ENCODE measurements at regions not wholly inside any gene's neighbourhood (a gene's known extent, or its start where the extent isn't known, plus 50 kb on each side); places are given as distances from the start of the nearest gene placed in this dataset.

DNA sequence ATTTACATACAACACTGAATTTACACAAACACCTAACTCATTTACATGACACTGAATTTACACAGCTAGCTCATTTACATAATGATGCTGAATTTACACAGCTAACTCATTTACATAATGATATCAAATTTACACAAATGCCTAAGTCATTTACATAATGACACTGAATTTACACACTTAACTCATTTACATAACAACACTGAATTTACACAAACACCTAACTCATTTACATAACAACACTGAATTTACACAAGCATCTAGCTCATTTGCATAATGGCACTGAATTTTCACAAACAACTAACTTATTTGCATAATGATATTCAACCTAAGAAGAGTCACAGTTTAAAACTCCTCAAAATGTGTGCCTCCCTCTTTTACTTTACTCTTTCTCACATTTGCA is 511.7 kb downstream of the GALR1 start:
- no peak for DNase-seq (ENCODE audit: low spot score)

DNA sequence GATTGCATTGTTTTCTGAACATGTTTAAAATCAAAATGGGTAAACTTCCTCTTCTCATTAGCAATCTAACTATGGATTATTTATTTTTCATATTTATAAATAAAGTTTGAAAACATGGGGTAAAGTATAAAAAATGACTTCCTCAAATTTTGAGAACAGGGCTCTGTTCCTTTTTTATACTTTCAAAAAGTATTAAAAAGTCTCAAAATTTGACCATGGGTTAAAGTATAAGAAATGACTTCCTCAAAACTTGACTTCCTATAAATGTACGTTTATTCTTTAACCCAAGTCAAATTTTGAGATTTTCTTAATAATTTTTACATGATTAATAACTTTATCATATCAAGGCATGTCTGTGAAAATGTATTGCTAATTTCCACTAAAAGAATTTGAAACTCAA is 512.4 kb downstream of the GALR1 start:
- no peak for DNase-seq (ENCODE audit: low spot score)

DNA sequence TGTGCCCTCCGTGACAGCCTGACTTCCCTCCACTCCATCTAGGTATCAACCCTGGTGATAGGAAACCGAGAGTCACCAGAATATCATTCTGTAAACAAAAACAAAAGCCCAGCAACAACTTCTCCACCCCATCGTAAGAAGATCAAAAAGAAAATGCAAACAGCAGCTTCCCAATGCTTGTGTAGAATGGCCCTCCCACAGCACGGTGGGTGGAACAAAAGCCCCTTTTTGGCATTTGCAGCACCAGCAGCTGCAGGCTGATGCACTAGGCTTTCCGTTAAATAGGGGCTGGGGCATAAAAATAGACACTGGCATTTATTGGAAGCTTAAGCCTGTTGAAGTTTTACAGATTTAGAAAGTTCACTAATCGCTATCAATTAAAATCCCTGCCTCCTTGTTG is 513.0 kb downstream of the GALR1 start:
- no peak for DNase-seq (ENCODE audit: low spot score)

DNA sequence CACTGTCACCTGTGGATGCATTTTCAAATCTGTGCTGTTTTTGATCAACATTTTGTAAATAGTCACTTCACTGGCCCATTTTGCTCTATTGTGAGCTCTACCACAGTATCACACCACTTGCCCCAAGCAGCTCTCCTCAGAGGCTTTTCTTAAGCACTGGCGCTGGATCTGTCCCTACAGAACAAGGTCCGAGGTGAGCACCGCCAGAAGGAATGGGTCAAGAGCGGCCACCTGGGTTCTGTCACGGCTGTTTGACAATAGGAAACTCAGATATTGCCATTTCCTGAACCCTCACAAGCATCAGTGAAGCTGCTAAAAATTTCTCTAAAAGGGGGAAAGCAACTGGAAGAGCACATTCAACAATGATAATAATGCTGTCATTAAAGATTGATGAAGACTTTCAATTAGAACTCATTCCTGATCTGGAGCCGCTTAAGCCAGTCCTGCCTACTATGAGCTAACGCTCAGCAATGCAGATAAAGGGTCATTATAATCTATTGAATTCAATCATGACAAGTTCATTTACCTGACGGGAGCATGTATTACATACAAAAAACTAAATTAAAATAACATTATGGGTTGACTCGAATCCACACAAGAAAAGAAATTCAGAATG is 514.0 kb downstream of the GALR1 start:
- no peak for DNase-seq (ENCODE audit: low spot score)

DNA sequence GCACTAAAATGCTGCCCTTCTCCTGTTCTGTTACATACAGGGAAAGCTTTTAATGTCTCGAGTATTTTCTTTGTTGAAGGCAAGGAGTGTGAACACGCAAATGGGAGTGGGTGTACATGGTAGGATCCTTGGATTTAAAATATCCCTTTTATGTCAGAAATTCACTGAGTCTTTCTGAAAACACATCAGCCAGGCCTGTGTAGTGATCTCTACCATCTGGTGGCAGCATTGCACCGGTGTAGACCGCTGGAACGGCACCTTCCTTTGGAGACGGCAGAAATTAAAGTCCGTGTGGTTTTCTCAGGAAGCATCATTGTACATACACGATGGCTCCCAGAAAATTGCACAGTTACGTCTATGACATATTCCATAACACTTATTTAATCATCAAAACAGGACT is 515.8 kb downstream of the GALR1 start:
- no peak for DNase-seq (ENCODE audit: low spot score)

DNA sequence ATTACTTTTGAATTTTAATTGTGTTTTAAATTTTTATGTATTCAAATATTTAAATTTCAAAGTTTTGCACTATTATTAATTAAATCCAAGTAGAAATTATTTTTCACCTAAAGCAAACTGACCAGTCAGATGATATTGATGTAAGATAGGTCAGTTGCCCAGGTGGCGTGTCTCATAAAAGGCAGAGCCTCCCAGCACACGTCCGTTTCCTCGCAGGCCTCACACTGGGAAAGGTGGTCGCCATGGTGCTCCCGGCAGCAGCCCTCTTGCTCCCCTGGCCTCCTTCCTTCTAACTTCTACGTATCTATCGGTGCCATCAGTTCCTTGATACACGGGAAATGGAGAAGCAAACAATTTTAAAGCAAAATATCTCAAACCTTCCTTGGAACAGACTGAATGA is 516.8 kb downstream of the GALR1 start:
- DNase-seq (ENCODE audit: low spot score), result no peak

DNA sequence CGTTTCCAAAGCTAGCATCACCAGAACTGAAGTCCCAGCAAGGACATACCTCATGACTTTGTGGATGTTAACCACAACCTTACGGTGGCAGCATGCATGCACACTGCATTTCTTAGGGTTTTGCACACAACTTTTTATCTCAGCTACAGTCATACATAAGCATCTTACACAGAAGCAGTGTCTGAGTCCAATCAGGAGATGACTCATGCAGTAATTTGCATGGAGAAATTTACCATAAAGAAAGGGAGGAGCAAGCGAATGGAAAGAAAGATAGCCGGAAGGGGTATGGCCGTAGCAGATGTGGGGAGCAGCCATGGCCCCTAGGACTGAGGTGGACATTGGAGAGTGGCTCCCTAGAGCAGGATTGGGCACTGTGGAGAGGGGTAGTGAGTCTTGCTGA is 522.5 kb downstream of the GALR1 start:
- no peak for DNase-seq (ENCODE audit: low spot score)

DNA sequence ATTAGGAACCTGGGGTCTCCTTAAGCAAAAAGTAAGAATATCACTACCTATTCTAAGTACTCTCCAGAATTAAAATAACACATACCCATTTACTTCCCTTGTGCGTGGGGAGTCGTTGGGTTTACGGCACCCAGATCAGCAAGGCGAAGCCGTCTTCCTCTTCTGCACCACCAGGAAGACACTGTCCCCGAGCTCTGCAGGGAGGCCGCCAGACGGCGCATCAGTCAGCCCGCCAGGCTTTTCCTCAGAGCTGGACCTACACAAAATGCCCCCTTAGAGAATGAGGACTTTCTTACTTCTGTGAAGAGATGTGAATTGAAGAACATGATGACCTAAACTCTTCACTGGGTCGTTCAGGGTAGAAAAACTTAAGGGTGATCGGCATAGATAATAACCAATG is 526.5 kb downstream of the GALR1 start:
- DNase-seq (ENCODE audit: low spot score), result no peak

DNA sequence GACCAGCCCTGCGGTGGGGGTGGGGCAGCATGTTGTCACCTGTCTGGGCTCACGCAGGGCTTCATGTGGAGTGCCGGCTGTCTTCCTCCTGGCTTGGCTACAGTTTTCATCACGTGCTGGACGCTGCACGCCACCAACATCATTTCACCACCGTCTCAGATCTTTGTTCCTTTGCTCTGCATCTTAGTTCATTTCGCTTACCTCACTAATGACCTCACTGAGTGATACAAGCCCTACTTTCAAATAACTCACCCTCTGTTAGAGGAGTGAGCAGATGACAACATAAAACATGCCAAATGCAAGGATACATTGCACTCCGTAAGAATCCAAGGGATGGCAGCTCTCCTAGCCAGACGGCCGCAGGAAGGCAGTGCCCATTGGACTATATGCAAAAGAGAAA is 527.5 kb downstream of the GALR1 start:
- no peak for DNase-seq (ENCODE audit: low spot score)

DNA sequence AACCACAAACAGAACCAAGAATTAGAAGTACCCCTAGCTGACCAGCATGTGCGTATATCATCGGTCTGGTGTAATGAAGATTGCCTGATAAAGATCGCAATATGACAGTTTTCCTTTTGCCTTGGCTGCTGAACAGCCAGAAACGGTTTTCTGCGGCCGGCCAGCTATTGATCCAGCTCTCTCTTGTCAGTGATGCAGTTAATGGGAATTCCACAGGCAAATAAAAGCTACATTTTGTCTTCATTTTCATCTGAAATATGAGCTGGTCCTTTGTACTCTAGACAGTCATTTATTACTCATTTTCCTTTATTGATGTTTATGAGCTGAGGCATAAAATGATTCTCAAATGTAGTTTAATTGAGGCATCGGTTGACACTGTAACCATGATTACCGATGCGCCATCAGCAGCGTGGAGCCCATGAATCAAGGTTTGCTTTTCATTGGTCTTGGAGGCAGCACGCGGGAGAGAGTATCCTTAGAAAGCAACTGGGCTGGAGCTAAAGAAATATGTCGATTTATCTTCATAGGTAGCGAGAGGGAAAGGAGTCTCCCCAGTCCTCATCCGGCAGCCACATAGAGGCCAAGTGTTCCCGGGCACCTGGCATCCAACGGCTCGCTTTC is 535.2 kb downstream of the GALR1 start:
- no peak for DNase-seq (ENCODE audit: low spot score)

DNA sequence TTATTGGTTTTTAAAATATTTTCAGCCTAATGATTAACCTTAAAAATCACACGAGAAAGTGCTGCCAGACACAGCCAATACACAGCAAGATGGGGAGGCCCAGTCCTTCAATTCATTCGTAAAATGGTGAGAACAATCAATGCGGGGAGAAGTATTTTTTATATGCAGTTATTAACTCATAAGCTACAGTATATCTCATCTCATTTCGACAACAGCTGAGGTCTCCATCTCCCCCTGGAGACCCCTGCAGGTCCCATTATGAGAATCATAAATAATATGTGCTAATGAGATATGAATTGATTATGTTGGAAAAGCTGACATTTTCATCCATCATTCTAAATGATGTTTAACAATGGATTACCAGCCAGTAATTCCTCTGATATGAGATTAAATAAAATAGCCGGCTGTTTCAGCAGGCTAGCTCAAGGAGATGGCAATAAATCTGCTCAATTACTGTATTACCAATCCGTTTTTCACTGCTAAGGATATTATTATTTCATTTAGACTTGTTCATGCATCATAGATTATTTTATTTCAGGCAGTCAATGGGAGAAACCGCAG is 535.8 kb downstream of the GALR1 start:
- no peak for DNase-seq (ENCODE audit: low spot score)

DNA sequence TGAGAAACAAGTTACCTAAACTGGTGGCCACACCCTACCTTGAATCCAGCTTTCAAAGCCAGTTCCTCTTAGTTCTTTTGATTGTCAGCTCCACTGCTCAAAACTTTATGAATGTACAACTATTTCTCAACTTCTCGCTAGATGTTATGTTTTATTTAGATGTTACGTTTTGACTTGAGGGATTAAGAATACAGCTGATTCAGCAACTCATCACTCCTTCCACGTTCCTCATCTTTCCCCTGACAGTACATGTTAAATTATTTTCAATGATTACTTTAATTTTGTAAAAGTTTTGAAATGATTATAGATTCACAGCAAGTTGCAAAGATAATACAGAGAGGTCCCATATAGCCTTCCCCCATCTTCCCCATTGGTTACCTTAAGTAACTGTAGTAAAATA is 553.4 kb downstream of the GALR1 start:
- DNase-seq (ENCODE audit: low spot score), result no peak

DNA sequence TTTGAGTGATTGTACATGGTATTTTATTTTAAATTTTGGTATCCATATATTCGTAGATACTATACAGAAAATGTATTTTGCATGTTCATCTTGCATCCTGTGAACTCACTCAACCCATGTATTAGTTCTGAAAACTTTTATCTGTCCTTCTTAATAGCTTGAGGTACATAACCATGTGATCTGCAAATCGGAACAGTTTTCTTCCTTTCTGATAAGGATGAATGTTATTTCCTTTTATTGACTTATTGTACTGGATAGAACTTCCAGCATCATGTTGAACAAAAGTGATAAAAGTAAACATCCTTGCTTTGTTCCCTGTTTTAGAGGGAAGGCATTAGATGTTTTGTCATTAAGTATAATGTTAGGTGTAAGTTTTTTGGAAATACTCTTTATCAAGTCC is 554.7 kb downstream of the GALR1 start:
- DNase-seq (ENCODE audit: low spot score), result no peak

DNA sequence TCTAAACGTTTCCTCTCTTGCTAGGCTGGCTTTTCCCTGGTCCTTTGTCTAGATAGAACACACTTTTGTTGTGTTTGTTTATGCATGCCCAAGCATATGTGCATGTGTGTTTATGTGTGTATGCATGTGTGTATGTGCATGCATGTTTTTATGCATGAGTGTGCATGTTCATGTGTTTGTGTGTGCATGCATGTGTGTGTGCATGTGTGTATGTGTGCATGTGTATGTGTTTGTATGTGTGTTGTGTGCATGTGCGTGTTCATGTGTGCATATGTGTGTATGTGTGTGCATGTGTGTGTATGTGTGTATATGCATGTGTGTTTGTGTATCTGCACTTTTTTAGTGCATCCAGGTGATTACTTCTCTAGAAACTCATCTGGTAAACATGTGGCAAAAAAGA is 558.0 kb downstream of the GALR1 start:
- DNase-seq (ENCODE audit: low spot score), result no peak

DNA sequence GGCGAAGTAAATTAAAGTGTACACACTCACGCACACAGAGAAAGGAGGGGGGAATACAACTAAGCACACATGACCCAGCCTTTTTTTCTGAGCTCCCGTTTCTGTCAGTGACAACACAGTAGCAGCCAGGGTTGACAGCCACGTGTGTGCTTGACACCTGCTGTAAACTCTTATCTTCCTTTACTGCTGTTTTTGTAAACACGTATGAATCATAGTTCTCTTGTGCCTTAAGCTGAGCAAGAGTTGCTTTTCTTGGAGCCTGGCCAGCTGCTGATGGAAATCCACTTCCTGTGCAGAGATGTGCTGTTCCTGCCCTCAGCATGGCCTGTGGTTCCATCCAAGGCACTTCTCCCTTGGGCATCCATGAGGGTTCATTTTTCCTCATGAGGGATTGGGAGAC is 561.9 kb downstream of the GALR1 start:
- no peak for DNase-seq (ENCODE audit: low spot score)

DNA sequence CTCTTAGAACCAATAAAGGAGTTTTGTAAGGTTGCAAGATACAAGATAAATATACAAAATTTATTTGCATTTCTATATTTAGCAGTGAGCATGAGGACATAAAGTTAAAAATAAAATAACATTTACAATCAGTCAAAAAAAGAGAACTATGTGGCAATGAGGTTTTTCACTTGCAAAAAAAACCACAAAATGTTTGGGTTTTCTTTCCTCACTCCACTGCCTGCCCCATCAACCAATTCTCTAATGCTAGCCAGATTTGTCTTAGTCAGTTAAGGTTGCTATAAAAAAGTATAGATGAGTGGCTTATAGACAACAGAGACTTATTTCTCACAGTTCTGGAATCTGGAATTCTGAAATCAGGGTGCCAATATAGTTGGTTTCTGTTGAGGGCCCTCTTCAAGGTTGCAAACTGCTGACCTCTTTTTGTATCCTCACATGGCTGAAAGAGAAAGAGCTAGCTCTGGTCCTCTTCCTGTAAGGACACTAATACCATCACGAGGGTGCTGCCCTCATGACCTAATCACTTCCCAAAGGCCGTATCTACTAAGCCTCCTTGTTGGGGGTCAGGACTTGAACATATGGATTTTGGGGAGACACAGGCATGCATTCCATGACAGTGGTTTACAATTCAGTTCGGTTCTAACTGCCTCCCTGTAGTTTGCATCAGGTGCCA is 566.2 kb downstream of the GALR1 start:
- DNase-seq (ENCODE audit: low spot score), result no peak

DNA sequence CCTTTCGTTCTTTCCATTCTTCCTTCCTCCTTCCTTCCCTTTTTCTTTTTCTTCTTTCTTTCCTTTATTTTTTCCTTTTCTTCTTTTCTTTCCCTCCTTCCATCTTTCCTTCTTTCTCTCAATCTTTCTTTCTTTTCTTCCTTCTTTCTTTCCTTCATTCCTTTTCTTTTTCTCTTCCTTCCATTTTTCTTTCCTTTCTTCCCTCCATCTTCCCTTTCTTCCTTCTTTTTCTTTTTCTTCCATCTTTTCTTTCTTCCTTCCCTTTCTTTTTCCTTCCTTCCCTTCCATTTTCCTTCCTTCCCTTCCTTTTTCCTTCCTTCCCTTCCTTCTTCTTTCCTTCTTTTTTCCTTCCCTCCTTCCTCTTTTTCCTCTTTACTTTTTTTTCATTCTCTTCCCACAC is 568.7 kb downstream of the GALR1 start:
- DNase-seq (ENCODE audit: low spot score), result no peak

DNA sequence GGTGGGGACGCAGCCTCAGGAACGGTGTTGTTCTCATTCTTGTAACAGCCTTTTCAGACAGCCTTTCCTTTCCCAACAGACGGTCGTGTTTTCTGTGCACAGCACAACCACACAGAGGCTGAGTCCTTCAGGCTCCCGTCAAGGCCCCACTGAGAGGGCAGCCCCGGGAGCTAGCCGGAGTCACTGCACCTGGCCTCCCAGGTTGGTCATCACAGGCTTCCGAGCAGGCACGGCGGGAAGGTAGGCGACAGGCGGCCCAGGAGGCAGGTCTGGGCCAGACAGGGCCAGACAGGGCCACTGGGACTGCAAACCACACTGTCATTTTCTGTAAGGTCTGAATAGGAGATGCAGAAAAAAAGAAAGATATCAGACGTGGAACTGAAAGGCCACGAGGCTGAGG is 570.8 kb downstream of the GALR1 start:
- DNase-seq (ENCODE audit: low spot score), result no peak

DNA sequence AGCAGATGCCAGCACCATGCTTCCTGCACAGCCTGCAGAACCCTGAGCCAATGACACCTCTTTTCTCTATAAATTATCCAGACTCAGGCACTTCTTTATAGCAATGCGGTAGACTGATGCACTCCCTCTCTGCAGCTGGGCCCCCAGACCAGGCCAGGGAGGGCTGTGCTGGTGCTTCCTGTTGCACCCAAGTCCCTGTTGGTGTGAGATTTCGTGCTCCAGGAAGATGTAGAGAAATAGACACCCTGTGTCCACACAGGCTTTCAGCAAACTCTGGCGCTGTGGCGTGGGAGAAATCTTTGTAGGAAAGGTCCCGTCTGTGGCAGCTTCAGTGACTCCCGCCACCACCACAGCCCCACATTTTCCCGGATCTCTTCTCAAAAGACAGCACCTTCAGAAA is 572.2 kb downstream of the GALR1 start:
- no peak for DNase-seq (ENCODE audit: low spot score)

DNA sequence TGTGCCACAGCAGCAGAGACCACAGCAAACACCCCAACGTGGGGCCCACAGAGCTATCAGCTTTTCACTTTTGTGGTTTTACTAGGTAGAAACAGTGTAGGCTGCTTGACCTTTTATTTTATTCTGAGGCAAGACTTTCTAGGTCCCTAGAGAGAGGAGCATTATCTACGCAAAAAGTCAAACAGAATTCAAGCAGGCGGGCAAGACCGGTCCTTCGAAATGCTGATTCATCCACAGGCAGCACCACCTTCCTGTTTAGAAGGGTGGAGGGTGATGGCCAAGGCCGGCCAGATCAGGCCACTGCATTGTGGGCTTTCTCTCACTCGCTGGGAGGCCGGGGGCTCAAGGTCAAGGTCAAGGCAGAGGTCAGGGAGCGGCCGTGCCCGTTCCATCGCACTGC is 573.0 kb downstream of the GALR1 start:
- no peak for DNase-seq (ENCODE audit: low spot score)

DNA sequence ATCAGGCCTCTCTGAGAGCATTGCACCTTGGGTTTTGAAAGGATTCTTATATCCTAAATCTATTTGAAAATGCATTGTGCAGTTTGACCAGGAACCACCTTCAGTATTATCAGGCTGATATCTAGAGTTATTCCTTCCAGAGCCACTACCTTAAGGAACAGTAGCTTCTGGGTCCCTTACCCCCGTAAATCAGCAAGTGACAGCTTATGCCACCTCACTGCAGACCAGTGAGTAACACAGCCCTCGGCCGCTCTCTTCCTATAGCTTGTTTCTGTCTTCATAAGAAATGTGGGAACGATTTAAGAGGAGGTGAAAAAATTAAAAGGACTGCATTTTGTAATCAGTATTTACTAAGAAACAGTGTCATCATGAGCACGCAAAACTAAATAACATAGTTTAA is 584.2 kb downstream of the GALR1 start:
- DNase-seq (ENCODE audit: low spot score), result no peak

DNA sequence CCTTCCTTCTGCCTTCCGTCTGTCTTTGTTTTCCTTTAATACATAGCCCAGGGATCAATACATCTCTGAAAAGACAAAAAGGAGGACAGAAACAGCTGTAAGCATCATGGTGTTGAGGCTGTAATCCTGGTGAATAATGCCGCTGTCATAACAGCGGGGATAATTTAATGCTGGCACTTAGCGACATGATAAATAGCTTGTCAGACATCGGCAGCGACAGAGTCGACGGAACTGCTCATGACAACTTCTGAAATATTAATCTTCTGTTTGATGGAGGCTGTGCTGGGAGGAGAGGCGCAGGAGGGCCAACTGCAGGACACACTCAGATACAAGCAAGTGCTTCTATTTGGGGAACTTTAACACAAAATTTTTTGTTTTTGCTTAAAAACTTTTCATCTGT is 602.2 kb downstream of the GALR1 start:
- DNase-seq (ENCODE audit: low spot score), result no peak

DNA sequence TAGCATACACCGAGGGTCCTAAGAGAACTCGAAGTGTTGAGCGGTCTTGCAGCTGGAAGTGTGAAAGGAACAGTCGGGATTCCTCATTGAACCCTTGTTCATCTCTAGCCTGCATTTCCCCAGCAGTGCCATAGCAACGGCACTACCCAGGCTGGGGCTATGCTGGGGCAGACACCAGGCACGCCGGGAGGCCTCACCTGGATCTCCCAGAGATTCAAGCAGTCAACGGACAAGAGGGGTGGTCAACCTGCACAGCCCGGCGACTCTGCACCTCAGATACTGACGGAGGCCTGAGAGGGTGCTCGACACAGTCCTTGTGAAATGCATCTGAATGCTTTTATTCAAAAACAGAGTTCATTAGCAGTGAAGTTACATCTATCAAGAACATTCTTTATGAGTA is 604.2 kb downstream of the GALR1 start:
- no peak for DNase-seq (ENCODE audit: low spot score)
